Liver (tissue), 8 donors: ENCODE measurements at regions not wholly inside any gene's neighbourhood (a gene's known extent, or its start where the extent isn't known, plus 50 kb on each side); places are given as distances from the start of the nearest gene placed in this dataset.
"Not testable (repeated sequence)": the region's sequence is repeated elsewhere in the genome, so short reads cannot be mapped to it uniquely, and the experiment has no call there.

Source experiments
- DNase-seq: peaks from one replicate; pipeline ENCODE4 v3.0.0-alpha.2; 2017; ENCODE audit warnings: low spot score
- H3K27ac ChIP-seq, 2 donors: one replicate each; pipeline ENCODE4 v1.7.0; 2013; ENCODE audit warnings: inconsistent platforms in 2 of 2, low read length in 2 of 2, control low read depth in 1 of 2, low read depth in 1 of 2, mild to moderate bottlenecking in 1 of 2
- H3K27me3 ChIP-seq, 4 donors: one replicate each; pipeline versions ENCODE4 v1.6.1 to v1.7.0; 2013; ENCODE audit warnings: low read length in 3 of 4, inconsistent platforms in 1 of 4, mild to moderate bottlenecking in 1 of 4, moderate library complexity in 1 of 4; ENCODE audit not compliant: control insufficient read depth in 4 of 4, insufficient read depth in 4 of 4
- H3K36me3 ChIP-seq, 4 donors: one replicate each; pipeline versions ENCODE4 v1.6.1 to v1.7.0; 2013; ENCODE audit warnings: low read length in 3 of 4, mild to moderate bottlenecking in 3 of 4, low read depth in 1 of 4, moderate library complexity in 1 of 4; ENCODE audit not compliant: control insufficient read depth in 4 of 4, insufficient read depth in 3 of 4
- H3K4me1 ChIP-seq, 4 donors: one replicate each; pipeline versions ENCODE4 v1.6.1 to v1.7.0; 2013; ENCODE audit warnings: low read length in 3 of 4, mild to moderate bottlenecking in 3 of 4, moderate library complexity in 1 of 4; ENCODE audit not compliant: control insufficient read depth in 4 of 4, insufficient read depth in 4 of 4
- H3K4me3 ChIP-seq, 3 donors: one replicate each; pipeline versions ENCODE4 v1.6.1 to v1.7.0; 2013; ENCODE audit warnings: low read length in 3 of 3, control low read depth in 1 of 3, low read depth in 1 of 3, mild to moderate bottlenecking in 1 of 3
- H3K9ac ChIP-seq, 2 donors: one replicate each; pipeline ENCODE4 v1.7.0; 2013; ENCODE audit warnings: low read length in 2 of 2, mild to moderate bottlenecking in 2 of 2, moderate library complexity in 2 of 2, control low read depth in 1 of 2, low read depth in 1 of 2
- H3K9me3 ChIP-seq, 4 donors: one replicate each; pipeline versions ENCODE4 v1.6.1 to v1.7.0; 2013; ENCODE audit warnings: low read length in 3 of 4; ENCODE audit not compliant: control insufficient read depth in 4 of 4
- EGR1 ChIP-seq, 2 donors: IDR thresholded peaks; 2 replicates each; pipeline ENCODE4 v1.6.1; 2016 to 2018; ENCODE audit warnings: antibody characterized with exemption in 2 of 2, low read depth in 2 of 2
- FOXA1 ChIP-seq: IDR thresholded peaks from 2 replicates; pipeline ENCODE4 v1.6.1; 2016; ENCODE audit warnings: antibody characterized with exemption
- GABPA ChIP-seq, 2 donors: IDR thresholded peaks in 1 of 2; conservative IDR thresholded peaks in 1 of 2; 2 replicates each; pipeline ENCODE4 v1.6.1; 2016; ENCODE audit warnings: antibody characterized with exemption in 2 of 2, mild to moderate bottlenecking in 1 of 2, moderate library complexity in 1 of 2
- HNF4A ChIP-seq, 2 donors: conservative IDR thresholded peaks; 2 replicates each; pipeline ENCODE4 v1.6.1; 2016; ENCODE audit warnings: antibody characterized with exemption in 2 of 2, mild to moderate bottlenecking in 2 of 2
- HNF4G ChIP-seq: IDR thresholded peaks from 2 replicates; pipeline ENCODE4 v1.6.1; 2016; ENCODE audit warnings: antibody characterized with exemption
- RXRA ChIP-seq, 2 donors: IDR thresholded peaks; 2 replicates each; pipeline ENCODE4 v1.6.1; 2017 to 2018; ENCODE audit warnings: antibody characterized with exemption in 2 of 2, mild to moderate bottlenecking in 1 of 2
- SP1 ChIP-seq: IDR thresholded peaks from 2 replicates; pipeline ENCODE4 v1.6.1; 2018; ENCODE audit warnings: antibody characterized with exemption, mild to moderate bottlenecking
- TAF1 ChIP-seq: conservative IDR thresholded peaks from 2 replicates; pipeline ENCODE4 v1.6.1; 2016; ENCODE audit warnings: antibody characterized with exemption, mild to moderate bottlenecking
- YY1 ChIP-seq: IDR thresholded peaks from 2 replicates; pipeline ENCODE4 v1.6.1; 2016; ENCODE audit warnings: antibody characterized with exemption, mild to moderate bottlenecking
- WGBS: extraction: QIAGEN DNeasy Blood & Tissue Kit; methylation state at CpG from one replicate; pipeline ENCODE4 v1.1.7; 2013; 5-methylcytosine and 5-hydroxymethylcytosine counted together
- TF ChIP-seq, protein P1 (sequence below): IDR thresholded peaks from 2 replicates; pipeline ENCODE4 v1.6.1; 2016; ENCODE audit warnings: antibody characterized with exemption
- TF ChIP-seq, protein P2 (sequence below): fragments of 150-350 bp; IDR thresholded peaks from 2 replicates; pipeline ENCODE4 v1.5.1; 2017; ENCODE audit warnings: improper control_type of control experiment, low read depth, low read length; ENCODE audit not compliant: missing input control
- TF ChIP-seq, protein P3 (sequence below): IDR thresholded peaks from 2 replicates; pipeline ENCODE4 v1.6.1; 2016; ENCODE audit warnings: antibody characterized with exemption
- TF ChIP-seq, protein P4 (sequence below): IDR thresholded peaks from 2 replicates; pipeline ENCODE4 v1.6.1; 2016; ENCODE audit warnings: antibody characterized with exemption
- TF ChIP-seq, protein P5 (sequence below): IDR thresholded peaks from 2 replicates; pipeline ENCODE4 v1.6.1; 2016; ENCODE audit warnings: antibody characterized with exemption, mild to moderate bottlenecking
- donor health status: healthy.
- donor health status: healthy.
- donor health status: healthy.
- donor health status: healthy.
- donor health status: healthy.

DNA sequence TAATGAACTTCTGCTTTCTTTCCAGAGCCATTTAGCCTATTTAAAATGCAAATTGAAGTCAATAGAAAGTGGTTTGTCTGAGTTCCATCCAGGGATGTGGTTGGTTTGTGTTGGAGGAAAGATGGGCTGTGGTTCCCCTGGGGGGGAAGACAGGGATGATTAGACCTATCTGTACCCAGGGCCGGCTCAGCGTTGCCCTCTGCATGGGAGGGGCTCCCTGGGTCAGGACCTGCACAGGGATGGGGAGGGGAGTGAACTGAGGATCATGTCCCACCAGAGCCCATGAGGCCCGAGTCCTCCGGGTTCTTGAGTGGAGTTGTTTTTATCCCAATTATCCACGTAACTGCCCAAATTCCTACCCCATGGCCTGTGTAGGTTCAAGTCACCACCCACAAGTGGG, 76.9 kb upstream of the SFSWAP start:
- Histone ChIP-seq H3K27ac (no peak overlapping the region), H3K4me3 (no peak overlapping the region), H3K9me3 (no peaks in the 10 kb centered on the region), H3K4me1 (no peaks in the 10 kb centered on the region), H3K27me3 (peaks cover 0 to 2% (median 0%) of the 10 kb centered on the region in 4 donors), H3K9ac (no peak overlapping the region), H3K36me3 (no peaks in the 10 kb centered on the region)
- no peak for DNase-seq
- TF ChIP-seq RXRA (IDR thresholded peaks at IDR 0.05), result no peak
- TF ChIP-seq, protein P1, sequence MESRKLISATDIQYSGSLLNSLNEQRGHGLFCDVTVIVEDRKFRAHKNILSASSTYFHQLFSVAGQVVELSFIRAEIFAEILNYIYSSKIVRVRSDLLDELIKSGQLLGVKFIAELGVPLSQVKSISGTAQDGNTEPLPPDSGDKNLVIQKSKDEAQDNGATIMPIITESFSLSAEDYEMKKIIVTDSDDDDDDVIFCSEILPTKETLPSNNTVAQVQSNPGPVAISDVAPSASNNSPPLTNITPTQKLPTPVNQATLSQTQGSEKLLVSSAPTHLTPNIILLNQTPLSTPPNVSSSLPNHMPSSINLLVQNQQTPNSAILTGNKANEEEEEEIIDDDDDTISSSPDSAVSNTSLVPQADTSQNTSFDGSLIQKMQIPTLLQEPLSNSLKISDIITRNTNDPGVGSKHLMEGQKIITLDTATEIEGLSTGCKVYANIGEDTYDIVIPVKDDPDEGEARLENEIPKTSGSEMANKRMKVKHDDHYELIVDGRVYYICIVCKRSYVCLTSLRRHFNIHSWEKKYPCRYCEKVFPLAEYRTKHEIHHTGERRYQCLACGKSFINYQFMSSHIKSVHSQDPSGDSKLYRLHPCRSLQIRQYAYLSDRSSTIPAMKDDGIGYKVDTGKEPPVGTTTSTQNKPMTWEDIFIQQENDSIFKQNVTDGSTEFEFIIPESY, result no peak
- TF ChIP-seq, protein P2, sequence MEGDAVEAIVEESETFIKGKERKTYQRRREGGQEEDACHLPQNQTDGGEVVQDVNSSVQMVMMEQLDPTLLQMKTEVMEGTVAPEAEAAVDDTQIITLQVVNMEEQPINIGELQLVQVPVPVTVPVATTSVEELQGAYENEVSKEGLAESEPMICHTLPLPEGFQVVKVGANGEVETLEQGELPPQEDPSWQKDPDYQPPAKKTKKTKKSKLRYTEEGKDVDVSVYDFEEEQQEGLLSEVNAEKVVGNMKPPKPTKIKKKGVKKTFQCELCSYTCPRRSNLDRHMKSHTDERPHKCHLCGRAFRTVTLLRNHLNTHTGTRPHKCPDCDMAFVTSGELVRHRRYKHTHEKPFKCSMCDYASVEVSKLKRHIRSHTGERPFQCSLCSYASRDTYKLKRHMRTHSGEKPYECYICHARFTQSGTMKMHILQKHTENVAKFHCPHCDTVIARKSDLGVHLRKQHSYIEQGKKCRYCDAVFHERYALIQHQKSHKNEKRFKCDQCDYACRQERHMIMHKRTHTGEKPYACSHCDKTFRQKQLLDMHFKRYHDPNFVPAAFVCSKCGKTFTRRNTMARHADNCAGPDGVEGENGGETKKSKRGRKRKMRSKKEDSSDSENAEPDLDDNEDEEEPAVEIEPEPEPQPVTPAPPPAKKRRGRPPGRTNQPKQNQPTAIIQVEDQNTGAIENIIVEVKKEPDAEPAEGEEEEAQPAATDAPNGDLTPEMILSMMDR, result no peak
- 73% methylated on average over 5 of the region's 5 CpGs for WGBS

DNA sequence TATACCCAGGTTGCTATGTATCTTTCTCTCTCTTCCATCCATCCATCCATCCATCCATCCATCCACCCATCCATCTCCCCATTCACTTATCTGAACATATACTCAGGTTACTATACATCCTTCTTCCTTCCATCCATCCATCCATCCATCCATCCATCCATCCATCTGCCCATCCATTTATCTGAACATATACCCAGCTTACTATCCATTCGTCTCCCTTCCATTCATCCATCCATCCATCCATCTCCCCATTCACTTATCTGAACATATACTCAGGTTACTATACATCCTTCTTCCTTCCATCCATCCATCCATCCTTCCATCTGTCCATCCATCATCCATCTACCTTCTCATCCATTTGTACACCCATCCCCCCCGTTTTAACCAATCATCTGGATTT, 75.9 kb upstream of the SFSWAP start:
- H3K27me3 ChIP-seq, H3K27ac ChIP-seq: not testable (repeated sequence)

DNA sequence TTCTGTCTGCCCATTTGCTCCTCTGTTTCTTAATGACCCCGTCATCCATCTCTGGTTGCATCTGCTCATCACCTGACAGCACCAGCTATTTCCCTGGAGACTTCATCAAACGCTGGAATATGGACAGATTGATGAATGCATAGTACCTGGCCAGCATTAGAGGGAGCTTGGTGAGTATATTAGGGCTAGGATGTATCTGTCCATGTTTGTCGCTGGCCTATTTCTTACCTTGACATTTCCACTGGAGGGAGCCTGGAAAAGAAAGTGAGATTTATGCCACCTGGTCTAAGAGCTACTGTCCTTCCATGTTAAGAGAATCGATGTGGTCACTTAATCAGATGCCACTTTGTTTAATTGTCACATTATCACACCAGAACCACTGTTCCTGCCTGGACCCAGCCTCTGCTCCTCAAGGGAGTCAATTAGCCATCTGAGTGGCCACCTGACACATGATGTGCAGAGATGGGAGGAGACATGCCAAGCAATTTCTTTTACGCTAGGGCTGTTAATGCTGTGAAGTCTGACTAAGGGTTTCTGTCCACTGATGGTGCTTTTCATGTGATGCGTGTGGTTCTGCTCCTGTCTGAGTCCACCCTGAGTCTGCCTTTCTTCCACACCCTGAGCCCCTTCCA, 75.3 kb upstream of the SFSWAP start:
- Histone ChIP-seq H3K27ac (no peak overlapping the region), H3K9me3 (no peaks in the 10 kb centered on the region), H3K4me1 (no peaks in the 10 kb centered on the region), H3K4me3 (no peak overlapping the region), H3K36me3 (no peaks in the 10 kb centered on the region), H3K9ac (no peak overlapping the region), H3K27me3 (peaks cover 0 to 2% (median 0%) of the 10 kb centered on the region in 4 donors)
- no peak for DNase-seq
- TF ChIP-seq GABPA (IDR thresholded peaks at IDR 0.05 in 1 of 2, conservative IDR thresholded peaks at IDR 0.05 in 1 of 2), result no peak
- 74% methylated on average over 6 of the region's 6 CpGs for WGBS

More for the DNA sequence above, 75.9 kb upstream of the SFSWAP start:
- not testable (repeated sequence) for H3K4me1 ChIP-seq, H3K9ac ChIP-seq, DNase-seq, H3K36me3 ChIP-seq, H3K4me3 ChIP-seq, H3K9me3 ChIP-seq
- 60% methylated on average over 2 of the region's 2 CpGs for WGBS

DNA sequence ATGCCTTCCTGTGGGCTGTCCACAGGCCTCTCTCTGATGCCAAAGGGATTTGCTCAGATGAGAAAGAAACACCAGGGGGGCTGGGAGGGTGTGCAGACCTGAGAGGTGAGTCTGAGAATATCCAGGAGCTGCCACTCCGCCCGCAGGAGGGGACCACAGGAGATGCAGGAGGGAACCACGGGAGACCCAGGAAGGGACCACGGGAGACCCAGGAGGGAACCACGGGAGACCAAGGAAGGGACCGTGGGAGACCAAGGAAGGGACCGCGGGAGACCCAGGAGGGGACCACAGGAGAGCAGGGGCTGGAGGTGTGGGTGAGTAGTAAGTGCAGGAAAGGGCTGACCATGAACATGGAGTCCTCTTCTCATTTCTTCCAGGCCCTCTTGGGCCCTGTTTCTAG, 74.6 kb upstream of the SFSWAP start:
- TF ChIP-seq SP1 (no peak), YY1 (no peak), HNF4A (conservative IDR thresholded peaks at IDR 0.05) (no peak), EGR1 (IDR thresholded peaks at IDR 0.05; ENCODE audit: low read depth in 2 of 2) (no peak), HNF4G (no peak), FOXA1 (no peak), GABPA (IDR thresholded peaks at IDR 0.05 in 1 of 2, conservative IDR thresholded peaks at IDR 0.05 in 1 of 2) (no peak), TAF1 (no peak)
- TF ChIP-seq, protein P3, sequence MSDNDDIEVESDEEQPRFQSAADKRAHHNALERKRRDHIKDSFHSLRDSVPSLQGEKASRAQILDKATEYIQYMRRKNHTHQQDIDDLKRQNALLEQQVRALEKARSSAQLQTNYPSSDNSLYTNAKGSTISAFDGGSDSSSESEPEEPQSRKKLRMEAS, result no peak
- TF ChIP-seq, protein P4, sequence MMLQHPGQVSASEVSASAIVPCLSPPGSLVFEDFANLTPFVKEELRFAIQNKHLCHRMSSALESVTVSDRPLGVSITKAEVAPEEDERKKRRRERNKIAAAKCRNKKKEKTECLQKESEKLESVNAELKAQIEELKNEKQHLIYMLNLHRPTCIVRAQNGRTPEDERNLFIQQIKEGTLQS, result no peak
- TF ChIP-seq, protein P5, sequence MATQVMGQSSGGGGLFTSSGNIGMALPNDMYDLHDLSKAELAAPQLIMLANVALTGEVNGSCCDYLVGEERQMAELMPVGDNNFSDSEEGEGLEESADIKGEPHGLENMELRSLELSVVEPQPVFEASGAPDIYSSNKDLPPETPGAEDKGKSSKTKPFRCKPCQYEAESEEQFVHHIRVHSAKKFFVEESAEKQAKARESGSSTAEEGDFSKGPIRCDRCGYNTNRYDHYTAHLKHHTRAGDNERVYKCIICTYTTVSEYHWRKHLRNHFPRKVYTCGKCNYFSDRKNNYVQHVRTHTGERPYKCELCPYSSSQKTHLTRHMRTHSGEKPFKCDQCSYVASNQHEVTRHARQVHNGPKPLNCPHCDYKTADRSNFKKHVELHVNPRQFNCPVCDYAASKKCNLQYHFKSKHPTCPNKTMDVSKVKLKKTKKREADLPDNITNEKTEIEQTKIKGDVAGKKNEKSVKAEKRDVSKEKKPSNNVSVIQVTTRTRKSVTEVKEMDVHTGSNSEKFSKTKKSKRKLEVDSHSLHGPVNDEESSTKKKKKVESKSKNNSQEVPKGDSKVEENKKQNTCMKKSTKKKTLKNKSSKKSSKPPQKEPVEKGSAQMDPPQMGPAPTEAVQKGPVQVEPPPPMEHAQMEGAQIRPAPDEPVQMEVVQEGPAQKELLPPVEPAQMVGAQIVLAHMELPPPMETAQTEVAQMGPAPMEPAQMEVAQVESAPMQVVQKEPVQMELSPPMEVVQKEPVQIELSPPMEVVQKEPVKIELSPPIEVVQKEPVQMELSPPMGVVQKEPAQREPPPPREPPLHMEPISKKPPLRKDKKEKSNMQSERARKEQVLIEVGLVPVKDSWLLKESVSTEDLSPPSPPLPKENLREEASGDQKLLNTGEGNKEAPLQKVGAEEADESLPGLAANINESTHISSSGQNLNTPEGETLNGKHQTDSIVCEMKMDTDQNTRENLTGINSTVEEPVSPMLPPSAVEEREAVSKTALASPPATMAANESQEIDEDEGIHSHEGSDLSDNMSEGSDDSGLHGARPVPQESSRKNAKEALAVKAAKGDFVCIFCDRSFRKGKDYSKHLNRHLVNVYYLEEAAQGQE, result no peak
- no peak overlapping the region for H3K4me3 ChIP-seq
- WGBS, result 86% methylated on average over 8 of the region's 8 CpGs
- no peak overlapping the region for H3K27ac ChIP-seq
- H3K4me1 ChIP-seq, result no peaks in the 10 kb centered on the region
- no peaks in the 10 kb centered on the region for H3K36me3 ChIP-seq
- H3K9me3 ChIP-seq, result no peaks in the 10 kb centered on the region
- H3K27me3 ChIP-seq, result peaks cover 0 to 2% (median 0%) of the 10 kb centered on the region in 4 donors
- no peak overlapping the region for H3K9ac ChIP-seq
- no peak for DNase-seq
